ENCODE measurements at regions not wholly inside any gene's neighbourhood (a gene's known extent, or its start where the extent isn't known, plus 50 kb on each side); places are given as distances from the start of the nearest gene placed in this dataset.
"Not testable (repeated sequence)": the region's sequence is repeated elsewhere in the genome, so short reads cannot be mapped to it uniquely, and the experiment has no call there.

DNA sequence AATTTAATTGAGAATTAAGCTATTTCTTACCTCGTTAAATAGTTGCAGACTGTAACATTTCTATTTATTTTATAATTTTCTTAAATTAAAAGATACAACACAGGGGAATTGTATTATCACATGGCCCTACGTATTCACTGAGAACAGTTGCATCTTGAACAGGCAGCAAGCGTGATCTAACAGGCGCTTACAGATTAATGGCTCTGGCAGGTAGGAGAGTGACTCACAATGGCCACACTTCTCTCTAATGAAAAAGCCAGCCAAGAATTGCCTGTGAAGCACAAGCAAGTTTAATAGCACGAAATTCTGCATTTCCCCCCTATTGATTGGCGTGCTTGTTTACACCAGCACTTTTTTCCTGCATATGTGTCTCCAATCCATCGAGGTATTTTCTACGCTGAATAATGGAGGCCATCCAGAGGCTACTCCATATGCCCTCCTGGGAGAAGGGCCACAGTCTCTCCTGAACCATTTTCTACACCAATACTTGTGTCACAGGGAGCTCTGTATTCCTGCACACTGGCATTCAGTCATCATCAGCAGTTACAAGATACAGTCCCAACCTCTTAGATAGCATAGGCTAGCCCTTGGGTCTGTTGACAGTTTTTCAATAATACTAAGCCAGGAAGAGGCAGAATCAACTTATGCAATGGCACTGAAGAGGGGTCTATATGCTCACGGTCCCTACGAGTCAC is 150.6 kb upstream of the PLD5 start:
- no peaks in the 10 kb centered on the region for H3K27me3 Mint-ChIP-seq
- no peak overlapping the region for H3K27ac Mint-ChIP-seq
- H3K4me3 Mint-ChIP-seq (ENCODE audit: low read depth), result no peak overlapping the region
- H3K4me1 Mint-ChIP-seq (ENCODE audit: low read depth), result peaks cover 18% of the 10 kb centered on the region
- no peak for DNase-seq (ENCODE audit: low spot score, unreplicated experiment)
- no peaks in the 10 kb centered on the region for H3K36me3 Mint-ChIP-seq (ENCODE audit: insufficient read depth)
- peaks cover 3% of the 10 kb centered on the region for H3K9me3 Mint-ChIP-seq (ENCODE audit: low read depth)
- no peak for TF ChIP-seq CTCF (IDR thresholded peaks at IDR 0.05; ENCODE audit: unreplicated experiment)

- no peak for DNase-seq (ENCODE audit: low spot score, unreplicated experiment)
- H3K36me3 Mint-ChIP-seq (ENCODE audit: insufficient read depth), result no peaks in the 10 kb centered on the region
- no peak for TF ChIP-seq CTCF (IDR thresholded peaks at IDR 0.05; ENCODE audit: unreplicated experiment)
- peaks cover 28% of the 10 kb centered on the region for H3K4me1 Mint-ChIP-seq (ENCODE audit: low read depth)
- H3K27me3 Mint-ChIP-seq, result no peaks in the 10 kb centered on the region
- no peak overlapping the region for H3K4me3 Mint-ChIP-seq (ENCODE audit: low read depth)
- peaks cover 3% of the 10 kb centered on the region for H3K9me3 Mint-ChIP-seq (ENCODE audit: low read depth)
- H3K27ac Mint-ChIP-seq, result no peak overlapping the region
Observed at GRCh38 chr1:242673652-242674051, 149.2 kb upstream of the PLD5 start.

- not testable (repeated sequence) for DNase-seq (ENCODE audit: low spot score, unreplicated experiment); H3K36me3 Mint-ChIP-seq (ENCODE audit: insufficient read depth); H3K4me3 Mint-ChIP-seq (ENCODE audit: low read depth); H3K9me3 Mint-ChIP-seq (ENCODE audit: low read depth); H3K27me3 Mint-ChIP-seq
- Mint-ChIP-seq H3K4me1 (ENCODE audit: low read depth) (peaks cover 30% of the 10 kb centered on the region), H3K27ac (peak overlapping the region; percentile 42)
Observed at GRCh38 chr1:242673165-242673564, 148.7 kb upstream of the PLD5 start.

DNA sequence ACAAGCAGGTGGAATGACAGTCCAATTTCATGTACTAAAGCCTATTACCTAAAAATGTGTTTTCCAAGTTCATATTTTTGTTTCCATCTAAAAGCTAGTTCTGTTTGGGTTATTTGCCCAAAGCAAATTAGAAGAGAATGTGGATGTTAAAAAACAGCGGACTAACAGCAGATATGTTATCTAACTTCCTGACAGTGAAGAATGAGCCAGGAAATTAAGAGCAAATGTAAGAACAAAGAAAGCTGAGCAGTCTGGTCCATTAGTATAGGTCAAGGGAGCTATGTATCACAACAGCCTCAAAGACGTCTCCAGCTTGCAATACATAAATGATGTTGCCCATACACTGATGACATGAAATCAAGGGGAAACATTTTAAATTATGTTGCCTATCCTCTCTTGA is 145.5 kb upstream of the PLD5 start:
- Mint-ChIP-seq H3K4me1 (ENCODE audit: low read depth) (peaks cover 29% of the 10 kb centered on the region), H3K36me3 (ENCODE audit: insufficient read depth) (no peaks in the 10 kb centered on the region), H3K4me3 (ENCODE audit: low read depth) (no peak overlapping the region), H3K9me3 (ENCODE audit: low read depth) (peaks cover 4% of the 10 kb centered on the region), H3K27ac (peak overlapping the region; percentile 9), H3K27me3 (no peaks in the 10 kb centered on the region)
- TF ChIP-seq CTCF (IDR thresholded peaks at IDR 0.05; ENCODE audit: unreplicated experiment), result no peak
- DNase-seq (ENCODE audit: low spot score, unreplicated experiment), result no peak

DNA sequence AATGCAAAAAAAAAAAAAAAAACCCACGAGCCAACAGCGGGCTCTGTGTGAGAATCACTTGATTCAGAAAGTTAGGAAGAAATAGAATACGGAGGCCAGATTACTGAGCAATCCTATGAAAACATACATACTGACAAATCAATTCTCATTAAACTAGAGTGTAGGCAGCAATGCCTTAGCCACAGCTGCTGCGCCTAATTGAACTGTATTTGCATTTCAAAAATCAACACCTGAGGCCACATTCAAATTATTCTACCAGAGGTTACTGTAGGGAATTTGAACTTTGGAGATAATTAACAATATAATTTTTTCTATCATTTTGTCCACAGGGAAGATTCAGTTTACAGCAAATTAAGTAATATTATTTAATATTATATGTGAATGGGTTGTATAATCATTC is 138.4 kb upstream of the PLD5 start:
- Mint-ChIP-seq H3K4me1 (ENCODE audit: low read depth) (no peaks in the 10 kb centered on the region), H3K27me3 (no peaks in the 10 kb centered on the region)

DNA sequence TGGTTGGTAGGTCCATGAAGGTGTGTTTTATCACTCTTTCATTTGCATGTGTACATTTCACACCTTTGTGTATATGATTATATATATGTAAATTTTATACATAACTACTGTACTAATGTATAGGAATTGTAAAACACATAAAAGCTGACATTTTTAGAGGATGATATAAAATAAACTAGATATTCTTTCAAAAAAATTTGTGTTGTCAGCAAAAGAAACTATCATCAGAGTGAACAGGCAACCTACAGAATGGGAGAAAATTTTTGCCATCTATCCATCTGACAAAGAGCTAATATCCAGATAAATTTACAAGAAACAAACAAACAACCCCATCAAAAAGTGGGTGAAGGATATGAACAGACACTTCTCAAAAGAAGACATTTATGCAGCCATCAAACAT is 129.3 kb upstream of the PLD5 start:
- H3K27me3 Mint-ChIP-seq; DNase-seq (ENCODE audit: low spot score, unreplicated experiment); H3K4me1 Mint-ChIP-seq (ENCODE audit: low read depth); H3K9me3 Mint-ChIP-seq (ENCODE audit: low read depth); H3K36me3 Mint-ChIP-seq (ENCODE audit: insufficient read depth); H3K27ac Mint-ChIP-seq; H3K4me3 Mint-ChIP-seq (ENCODE audit: low read depth): not testable (repeated sequence)

More for the DNA sequence above, 138.4 kb upstream of the PLD5 start:
- no peak overlapping the region for H3K27ac Mint-ChIP-seq
- DNase-seq (ENCODE audit: low spot score, unreplicated experiment), result no peak
- peaks cover 4% of the 10 kb centered on the region for H3K9me3 Mint-ChIP-seq (ENCODE audit: low read depth)
- H3K36me3 Mint-ChIP-seq (ENCODE audit: insufficient read depth), result no peaks in the 10 kb centered on the region
- TF ChIP-seq CTCF (IDR thresholded peaks at IDR 0.05; ENCODE audit: unreplicated experiment), result no peak
- H3K4me3 Mint-ChIP-seq (ENCODE audit: low read depth), result no peak overlapping the region
